ENCODE measurements at regions not wholly inside any gene's neighbourhood (a gene's known extent, or its start where the extent isn't known, plus 50 kb on each side); places are given as distances from the start of the nearest gene placed in this dataset.

GRCh38 chr5:60510663-60511062, 189.3 kb downstream of the DEPDC1B start:
- intact Hi-C loops (cut with micrococcal nuclease), result no loop called here
- Mint-ChIP-seq H3K36me3 (no peaks in the 10 kb centered on the region), H3K4me1 (ENCODE audit: low read depth) (no peaks in the 10 kb centered on the region), H3K27ac (no peak overlapping the region), H3K4me3 (no peak overlapping the region), H3K9me3 (no peaks in the 10 kb centered on the region), H3K27me3 (no peaks in the 10 kb centered on the region)
- CTCF ChIA-PET, result no interaction called here
- POLR2A ChIA-PET, result no interaction called here
- DNase-seq, result no peak

DNA sequence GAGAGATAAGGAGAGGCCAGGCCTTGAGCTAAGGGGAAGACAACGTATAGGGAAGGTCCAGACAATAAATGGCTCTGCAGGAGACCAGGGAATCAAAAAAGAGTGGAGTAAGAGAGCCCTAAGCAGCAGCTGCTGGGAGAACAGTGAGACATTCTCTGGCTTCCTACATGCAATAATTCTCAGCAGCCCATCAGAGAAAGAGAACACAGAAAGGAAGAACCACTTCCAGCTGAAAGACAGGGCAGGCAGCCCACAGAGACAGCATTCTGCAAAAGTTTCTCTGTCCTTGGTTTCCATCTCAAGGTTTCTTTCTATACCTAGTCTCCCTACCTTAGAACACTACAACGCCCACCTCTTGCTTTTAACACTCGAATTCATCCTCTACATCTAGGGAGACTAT, 189.9 kb downstream of the DEPDC1B start:
- intact Hi-C loops (cut with micrococcal nuclease), result no loop called here
- POLR2A ChIA-PET, result no interaction called here
- H3K4me1 Mint-ChIP-seq (ENCODE audit: low read depth), result no peaks in the 10 kb centered on the region
- CTCF ChIA-PET, result no interaction called here
- H3K36me3 Mint-ChIP-seq, result no peaks in the 10 kb centered on the region
- no peak for DNase-seq
- no peak overlapping the region for H3K4me3 Mint-ChIP-seq
- no peak overlapping the region for H3K27ac Mint-ChIP-seq
- H3K27me3 Mint-ChIP-seq, result no peaks in the 10 kb centered on the region
- H3K9me3 Mint-ChIP-seq, result no peaks in the 10 kb centered on the region

DNA sequence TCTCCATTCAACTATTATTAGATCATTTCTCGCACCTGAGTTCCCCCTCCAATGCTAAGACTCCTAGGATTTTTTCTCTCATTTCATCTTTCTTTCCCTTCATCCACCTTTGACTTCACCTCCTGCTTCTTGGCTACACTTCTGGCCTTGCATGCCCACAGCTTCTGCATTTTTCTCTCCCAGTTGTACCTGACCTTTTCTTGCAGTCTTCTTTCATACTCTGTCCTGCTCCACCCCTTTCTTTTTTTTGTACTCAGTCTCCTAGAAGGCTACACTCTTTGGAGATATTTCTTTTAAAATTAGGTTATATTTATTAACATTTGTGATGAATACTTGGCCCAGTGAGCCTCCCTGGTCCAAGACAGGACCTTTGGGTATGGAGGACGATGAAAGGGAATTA, 190.4 kb downstream of the DEPDC1B start:
- Mint-ChIP-seq H3K9me3 (no peaks in the 10 kb centered on the region), H3K36me3 (no peaks in the 10 kb centered on the region), H3K27ac (no peak overlapping the region), H3K27me3 (no peaks in the 10 kb centered on the region), H3K4me1 (ENCODE audit: low read depth) (no peaks in the 10 kb centered on the region), H3K4me3 (no peak overlapping the region)
- no peak for DNase-seq
- CTCF ChIA-PET, result no interaction called here
- POLR2A ChIA-PET, result no interaction called here
- intact Hi-C loops (cut with micrococcal nuclease), result no loop called here

DNA sequence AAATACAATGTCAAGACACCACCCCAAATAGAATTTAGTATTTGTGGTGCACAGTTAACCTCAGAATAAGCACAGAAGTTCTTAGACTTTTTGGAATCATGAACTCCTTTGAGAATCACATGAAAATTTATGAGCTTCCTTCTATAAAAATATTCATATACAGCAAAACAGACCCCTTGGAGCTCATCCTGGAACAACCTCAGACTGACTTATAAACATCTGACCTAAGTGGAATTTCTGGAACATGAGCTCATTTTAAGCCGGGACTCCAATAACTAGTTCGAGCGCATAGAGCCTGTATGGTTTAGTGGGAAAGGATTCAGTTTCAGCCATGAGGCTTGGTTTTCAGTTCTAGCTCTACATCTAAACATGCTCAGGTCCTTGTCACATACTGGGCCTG, 192.3 kb downstream of the DEPDC1B start:
- no peaks in the 10 kb centered on the region for H3K36me3 Mint-ChIP-seq
- H3K27ac Mint-ChIP-seq, result no peak overlapping the region
- H3K4me1 Mint-ChIP-seq (ENCODE audit: low read depth), result no peaks in the 10 kb centered on the region
- ChIA-PET CTCF (no interaction called here), POLR2A (no interaction called here)
- no peaks in the 10 kb centered on the region for H3K27me3 Mint-ChIP-seq
- H3K9me3 Mint-ChIP-seq, result no peaks in the 10 kb centered on the region
- intact Hi-C loops (cut with micrococcal nuclease), result no loop called here
- H3K4me3 Mint-ChIP-seq, result no peak overlapping the region
- no peak for DNase-seq

- ChIA-PET POLR2A (no interaction called here), CTCF (no interaction called here)
- H3K4me3 Mint-ChIP-seq, result no peak overlapping the region
- no peaks in the 10 kb centered on the region for H3K27me3 Mint-ChIP-seq
- intact Hi-C loops (cut with micrococcal nuclease), result no loop called here
- DNase-seq, result no peak
- H3K9me3 Mint-ChIP-seq, result no peaks in the 10 kb centered on the region
- H3K36me3 Mint-ChIP-seq, result no peaks in the 10 kb centered on the region
- no peaks in the 10 kb centered on the region for H3K4me1 Mint-ChIP-seq (ENCODE audit: low read depth)
- H3K27ac Mint-ChIP-seq, result no peak overlapping the region
Observed at GRCh38 chr5:60505373-60506171, 194.4 kb downstream of the DEPDC1B start.

- Mint-ChIP-seq H3K4me1 (ENCODE audit: low read depth) (no peaks in the 10 kb centered on the region), H3K27ac (no peak overlapping the region), H3K4me3 (no peak overlapping the region), H3K9me3 (no peaks in the 10 kb centered on the region), H3K27me3 (no peaks in the 10 kb centered on the region), H3K36me3 (no peaks in the 10 kb centered on the region)
- ChIA-PET POLR2A (no interaction called here), CTCF (no interaction called here)
- no peak for DNase-seq
- intact Hi-C loops (cut with micrococcal nuclease), result no loop called here
Observed at GRCh38 chr5:60504342-60504741, 195.6 kb downstream of the DEPDC1B start.

GRCh38 chr5:60503771-60504170, 196.2 kb downstream of the DEPDC1B start:
- no peaks in the 10 kb centered on the region for H3K36me3 Mint-ChIP-seq
- intact Hi-C loops (cut with micrococcal nuclease), result no loop called here
- H3K27me3 Mint-ChIP-seq, result no peaks in the 10 kb centered on the region
- no peaks in the 10 kb centered on the region for H3K9me3 Mint-ChIP-seq
- no peak overlapping the region for H3K27ac Mint-ChIP-seq
- H3K4me1 Mint-ChIP-seq (ENCODE audit: low read depth), result no peaks in the 10 kb centered on the region
- ChIA-PET POLR2A (no interaction called here), CTCF (no interaction called here)
- no peak overlapping the region for H3K4me3 Mint-ChIP-seq
- no peak for DNase-seq

- Mint-ChIP-seq H3K27ac (no peak overlapping the region), H3K4me3 (no peak overlapping the region), H3K27me3 (no peaks in the 10 kb centered on the region), H3K9me3 (peaks cover 2% of the 10 kb centered on the region), H3K4me1 (ENCODE audit: low read depth) (no peaks in the 10 kb centered on the region), H3K36me3 (no peaks in the 10 kb centered on the region)
- POLR2A ChIA-PET, result no interaction called here
- DNase-seq, result no peak
- CTCF ChIA-PET, result no interaction called here
- intact Hi-C loops (cut with micrococcal nuclease), result no loop called here
Observed at GRCh38 chr5:60497706-60498500, 202.1 kb downstream of the DEPDC1B start.

DNA sequence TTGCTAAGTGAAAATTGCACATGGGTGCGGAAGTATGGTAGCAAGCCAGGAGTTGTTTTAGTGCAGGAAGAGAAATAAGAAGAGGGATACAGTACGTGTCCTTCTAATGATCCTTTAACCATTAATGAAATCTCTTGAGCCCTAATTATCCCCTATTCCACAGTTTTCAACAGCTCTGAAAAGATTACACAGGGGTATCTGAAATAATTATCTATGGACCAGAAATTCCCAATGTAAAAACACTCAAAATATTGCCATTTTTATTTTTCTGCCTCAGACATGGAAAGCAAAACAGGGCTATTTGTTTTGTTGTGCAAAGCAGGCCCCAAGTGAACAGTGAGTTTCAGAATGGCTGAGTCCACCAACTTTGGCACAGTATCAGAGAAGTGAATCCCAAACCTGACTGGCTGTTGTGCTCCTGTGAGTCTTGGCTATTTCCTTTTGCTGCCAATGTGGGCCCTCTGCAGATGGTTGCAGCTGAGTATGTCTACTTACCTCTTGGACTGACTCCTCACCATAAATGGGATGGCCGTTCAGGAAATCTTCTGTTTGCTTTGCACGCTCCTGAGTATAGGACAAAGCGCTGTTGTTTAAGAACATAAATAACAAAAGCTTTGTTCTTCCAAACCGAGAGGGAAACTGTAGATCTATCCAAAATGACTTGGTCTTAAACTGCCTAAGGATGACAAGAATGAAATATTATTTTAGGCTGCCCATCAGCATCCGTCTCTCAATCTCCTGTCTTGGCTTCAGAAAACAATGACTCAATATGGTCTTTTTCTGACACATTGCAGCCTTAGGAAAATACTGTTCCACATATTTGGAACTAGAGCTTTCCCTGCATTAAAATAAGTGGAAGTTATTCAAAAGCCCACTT, 204.1 kb downstream of the DEPDC1B start:
- Mint-ChIP-seq H3K4me1 (ENCODE audit: low read depth) (no peaks in the 10 kb centered on the region), H3K9me3 (peaks cover 2% of the 10 kb centered on the region), H3K27me3 (no peaks in the 10 kb centered on the region), H3K27ac (no peak overlapping the region), H3K4me3 (no peak overlapping the region), H3K36me3 (no peaks in the 10 kb centered on the region)
- ChIA-PET CTCF (no interaction called here), POLR2A (no interaction called here)
- intact Hi-C loops (cut with micrococcal nuclease), result no loop called here
- no peak for DNase-seq

GRCh38 chr5:60494635-60495034, 205.3 kb downstream of the DEPDC1B start:
- peaks cover 2% of the 10 kb centered on the region for H3K9me3 Mint-ChIP-seq
- ChIA-PET POLR2A (no interaction called here), CTCF (no interaction called here)
- no peaks in the 10 kb centered on the region for H3K36me3 Mint-ChIP-seq
- no peak for DNase-seq
- no peak overlapping the region for H3K4me3 Mint-ChIP-seq
- no peak overlapping the region for H3K27ac Mint-ChIP-seq
- no peaks in the 10 kb centered on the region for H3K27me3 Mint-ChIP-seq
- intact Hi-C loops (cut with micrococcal nuclease), result no loop called here
- H3K4me1 Mint-ChIP-seq (ENCODE audit: low read depth), result no peaks in the 10 kb centered on the region

DNA sequence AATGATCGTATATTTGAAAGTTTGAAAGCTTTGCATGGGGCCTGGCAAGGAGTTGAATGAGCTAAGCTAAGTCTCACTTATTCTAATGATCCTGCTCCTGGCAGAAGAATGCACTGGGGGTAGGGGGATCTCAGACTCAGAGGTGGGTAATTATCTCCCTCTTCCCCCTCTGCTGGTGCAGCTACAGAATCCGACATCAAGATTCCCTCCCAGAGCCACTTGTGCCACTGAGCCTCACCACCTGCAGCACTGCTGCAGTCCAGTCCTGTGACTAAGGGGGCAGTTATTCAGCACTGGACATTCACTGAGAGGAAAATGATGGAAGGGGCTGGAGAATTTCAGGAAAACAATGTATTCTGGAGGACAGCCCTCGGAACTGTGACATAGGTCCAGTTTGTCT, 205.8 kb downstream of the DEPDC1B start:
- Mint-ChIP-seq H3K9me3 (peaks cover 2% of the 10 kb centered on the region), H3K27ac (no peak overlapping the region), H3K4me3 (no peak overlapping the region), H3K4me1 (ENCODE audit: low read depth) (no peaks in the 10 kb centered on the region), H3K27me3 (no peaks in the 10 kb centered on the region), H3K36me3 (no peaks in the 10 kb centered on the region)
- intact Hi-C loops (cut with micrococcal nuclease), result no loop called here
- DNase-seq, result no peak
- POLR2A ChIA-PET, result no interaction called here
- CTCF ChIA-PET, result no interaction called here

DNA sequence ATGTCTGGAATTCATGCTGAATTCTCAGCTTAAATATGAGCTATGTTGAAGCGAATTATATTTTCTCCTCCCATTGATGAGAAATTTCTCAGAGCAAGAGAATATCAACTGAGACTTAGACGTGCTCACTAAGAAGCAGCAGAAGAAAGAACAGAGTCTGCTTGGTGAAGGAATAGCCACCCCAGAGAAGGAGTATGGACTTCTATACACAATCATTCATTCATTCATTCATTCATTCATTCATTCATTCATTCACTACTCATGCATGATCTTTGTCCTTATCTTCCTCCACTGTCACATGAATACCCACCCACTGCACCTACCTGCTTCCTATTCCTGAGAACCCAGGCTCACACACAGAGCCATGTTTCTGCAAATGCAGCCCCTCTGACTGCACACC, 206.6 kb downstream of the DEPDC1B start:
- ChIA-PET CTCF (no interaction called here), POLR2A (no interaction called here)
- Mint-ChIP-seq H3K4me1 (ENCODE audit: low read depth) (no peaks in the 10 kb centered on the region), H3K4me3 (no peak overlapping the region), H3K27me3 (no peaks in the 10 kb centered on the region), H3K36me3 (no peaks in the 10 kb centered on the region), H3K9me3 (peaks cover 2% of the 10 kb centered on the region), H3K27ac (no peak overlapping the region)
- intact Hi-C loops (cut with micrococcal nuclease), result no loop called here
- DNase-seq, result no peak
